Prostate gland (tissue), 2 donors: ENCODE measurements at regions not wholly inside any gene's neighbourhood (a gene's known extent, or its start where the extent isn't known, plus 50 kb on each side); places are given as distances from the start of the nearest gene placed in this dataset.

Experiments
- DNase-seq: peaks from one replicate; pipeline ENCODE4 v3.0.0-alpha.2; 2019; ENCODE audit warnings: low spot score
- H3K27ac ChIP-seq, 2 donors: fragments of 200-600 bp; sonication (generic); 2 replicates each; pipeline ENCODE4 v1.5.1; 2017 to 2019
- H3K27me3 ChIP-seq: fragments of 200-600 bp; sonication (generic); replicated peaks from 2 replicates; pipeline ENCODE4 v1.5.1; 2019; ENCODE audit not compliant: insufficient read depth
- H3K36me3 ChIP-seq, 2 donors: fragments of 200-600 bp; sonication (generic); 1 replicate in 1 of 2; 2 replicates in 1 of 2; pipeline versions ENCODE4 v1.5.1 to v1.8.1; 2017 to 2019
- H3K4me1 ChIP-seq: fragments of 200-600 bp; sonication (generic); replicated peaks from 2 replicates; pipeline ENCODE4 v1.5.1; 2019
- H3K4me3 ChIP-seq, 2 donors: fragments of 200-600 bp; sonication (generic); 2 replicates each; pipeline ENCODE4 v1.5.1; 2017 to 2019
- H3K9me3 ChIP-seq: fragments of 200-600 bp; sonication (generic); 2 replicates; pipeline ENCODE4 v1.5.1; 2017
- POLR2A ChIP-seq: fragments of 450-650 bp; IDR thresholded peaks from one replicate; pipeline ENCODE4 v1.6.1; 2016; ENCODE audit warnings: antibody characterized with exemption, mild to moderate bottlenecking
- POLR2AphosphoS5 ChIP-seq: sonication (generic); formaldehyde crosslinking; IDR thresholded peaks from one replicate; pipeline ENCODE4 v1.6.1; 2017; ENCODE audit warnings: antibody characterized with exemption
- WGBS: methylation state at CpG from one replicate; pipeline ENCODE4 v1.1.5; 2018; 5-methylcytosine and 5-hydroxymethylcytosine counted together
- intact Hi-C: fragments of 100-400 bp; cut with DNase I; formaldehyde crosslinking; loops from one replicate; pipeline ENCODE4 v1.14.2; 2022
- TF ChIP-seq, protein P1 (sequence below), 4 experiments: fragments of 200-600 bp in 2 of 4; fragments of 450-650 bp in 2 of 4; sonication (generic) in 2 of 4; IDR thresholded peaks; 1 replicate in 3 of 4; 2 replicates in 1 of 4; pipeline ENCODE4 v1.5.1; 2016 to 2019; ENCODE audit warnings: antibody characterized with exemption in 4 of 4, mild to moderate bottlenecking in 2 of 4, moderate library complexity in 2 of 4

DNA sequence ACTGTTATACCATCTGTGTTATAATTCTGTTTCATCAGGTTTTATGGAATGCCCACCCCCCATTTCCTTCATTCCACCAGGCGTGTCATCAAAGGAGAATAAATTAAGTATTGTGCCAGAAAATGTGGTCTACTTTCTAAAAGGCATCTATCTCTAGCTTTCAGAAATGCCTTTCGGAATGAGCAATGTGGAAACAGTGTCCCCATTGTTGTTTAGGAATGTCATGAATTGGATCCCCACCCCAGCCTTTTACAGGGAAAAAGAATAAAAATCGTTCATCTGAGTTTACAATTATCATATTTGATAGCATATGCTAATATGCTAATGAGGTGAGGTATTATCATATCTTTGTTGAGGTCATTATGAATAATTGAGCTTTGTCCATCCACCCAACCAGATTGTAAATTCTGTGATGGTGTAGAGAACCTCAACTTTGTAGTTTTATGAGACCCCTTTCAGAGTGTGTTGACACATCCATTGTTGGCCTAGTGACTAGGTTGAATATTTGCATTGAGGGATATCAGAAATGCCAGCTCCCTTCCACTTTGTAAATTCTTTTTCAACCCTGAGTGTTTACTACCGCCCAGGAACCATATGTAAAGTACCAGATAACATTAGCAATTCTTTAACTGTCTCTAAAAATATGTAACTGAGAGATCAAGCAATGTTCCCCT is 56.2 kb upstream of the CCDC160 start:
- intact Hi-C loops, result no loop called here
- H3K4me1 ChIP-seq, result no peaks in the 10 kb centered on the region
- WGBS, result 63% methylated on average over 4 of the region's 4 CpGs
- no peak overlapping the region for H3K4me3 ChIP-seq
- no peaks in the 10 kb centered on the region for H3K9me3 ChIP-seq
- TF ChIP-seq, protein P1, sequence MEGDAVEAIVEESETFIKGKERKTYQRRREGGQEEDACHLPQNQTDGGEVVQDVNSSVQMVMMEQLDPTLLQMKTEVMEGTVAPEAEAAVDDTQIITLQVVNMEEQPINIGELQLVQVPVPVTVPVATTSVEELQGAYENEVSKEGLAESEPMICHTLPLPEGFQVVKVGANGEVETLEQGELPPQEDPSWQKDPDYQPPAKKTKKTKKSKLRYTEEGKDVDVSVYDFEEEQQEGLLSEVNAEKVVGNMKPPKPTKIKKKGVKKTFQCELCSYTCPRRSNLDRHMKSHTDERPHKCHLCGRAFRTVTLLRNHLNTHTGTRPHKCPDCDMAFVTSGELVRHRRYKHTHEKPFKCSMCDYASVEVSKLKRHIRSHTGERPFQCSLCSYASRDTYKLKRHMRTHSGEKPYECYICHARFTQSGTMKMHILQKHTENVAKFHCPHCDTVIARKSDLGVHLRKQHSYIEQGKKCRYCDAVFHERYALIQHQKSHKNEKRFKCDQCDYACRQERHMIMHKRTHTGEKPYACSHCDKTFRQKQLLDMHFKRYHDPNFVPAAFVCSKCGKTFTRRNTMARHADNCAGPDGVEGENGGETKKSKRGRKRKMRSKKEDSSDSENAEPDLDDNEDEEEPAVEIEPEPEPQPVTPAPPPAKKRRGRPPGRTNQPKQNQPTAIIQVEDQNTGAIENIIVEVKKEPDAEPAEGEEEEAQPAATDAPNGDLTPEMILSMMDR (IDR thresholded peaks at IDR 0.05), result no peak
- TF ChIP-seq POLR2A (no peak), POLR2AphosphoS5 (no peak)
- no peak overlapping the region for H3K27ac ChIP-seq
- H3K36me3 ChIP-seq, result no peaks in the 10 kb centered on the region
- no peak for DNase-seq
- no peaks in the 10 kb centered on the region for H3K27me3 ChIP-seq

DNA sequence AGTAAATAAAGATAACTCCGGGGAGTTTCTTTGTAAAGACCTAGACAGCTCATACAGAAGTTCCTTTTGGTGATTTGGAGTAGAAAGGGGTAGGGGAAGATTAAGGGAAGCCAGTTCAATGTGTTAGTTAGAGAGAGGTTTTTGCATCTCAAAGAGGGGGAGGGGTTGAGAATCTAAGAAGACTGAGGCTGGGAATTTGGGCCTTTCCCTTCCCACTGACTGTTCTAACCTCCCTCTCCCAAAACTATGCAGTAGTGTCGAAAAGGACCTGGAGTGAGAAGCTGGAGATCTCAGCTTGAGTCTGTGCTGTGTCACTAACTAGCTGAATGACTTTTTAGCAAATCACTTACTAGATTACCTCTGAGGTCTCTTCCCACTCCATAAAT is 55.7 kb upstream of the CCDC160 start:
- H3K27ac ChIP-seq, result no peak overlapping the region
- DNase-seq, result no peak
- H3K36me3 ChIP-seq, result no peaks in the 10 kb centered on the region
- intact Hi-C loops, result no loop called here
- 78% methylated on average over 2 of the region's 2 CpGs for WGBS
- H3K27me3 ChIP-seq, result no peaks in the 10 kb centered on the region
- H3K4me1 ChIP-seq, result no peaks in the 10 kb centered on the region
- H3K4me3 ChIP-seq, result no peak overlapping the region
- H3K9me3 ChIP-seq, result no peaks in the 10 kb centered on the region
- TF ChIP-seq, protein P1 (IDR thresholded peaks at IDR 0.05), result no peak
- TF ChIP-seq POLR2AphosphoS5 (no peak), POLR2A (no peak)

DNA sequence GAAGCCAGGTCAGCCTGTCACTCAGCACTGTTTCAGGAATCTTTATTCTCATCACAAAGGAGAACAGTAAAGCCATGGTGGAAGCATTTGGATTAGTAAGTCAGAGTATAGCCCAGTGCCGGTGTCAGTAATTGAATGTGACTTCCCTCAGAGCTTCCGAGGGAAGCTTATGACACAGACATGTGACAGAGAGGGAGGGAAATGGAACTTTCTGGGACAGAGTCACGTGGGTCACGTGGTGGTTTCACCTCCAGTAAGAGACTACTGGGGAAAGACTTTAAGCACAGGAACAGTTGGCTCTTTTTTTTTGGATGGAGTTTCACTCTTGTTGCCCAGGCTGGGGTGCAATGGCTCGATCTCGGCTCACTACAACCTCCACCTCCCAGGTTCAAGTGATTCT is 53.3 kb upstream of the CCDC160 start:
- no peak for DNase-seq
- Histone ChIP-seq H3K27me3 (no peaks in the 10 kb centered on the region), H3K9me3 (no peaks in the 10 kb centered on the region), H3K27ac (no peak overlapping the region), H3K36me3 (no peaks in the 10 kb centered on the region), H3K4me3 (no peak overlapping the region), H3K4me1 (no peaks in the 10 kb centered on the region)
- WGBS, result 98% methylated on average over 6 of the region's 6 CpGs
- no peak for TF ChIP-seq POLR2AphosphoS5
- TF ChIP-seq POLR2A, result no peak
- TF ChIP-seq, protein P1 (IDR thresholded peaks at IDR 0.05), result no peak
- intact Hi-C loops, result no loop called here

DNA sequence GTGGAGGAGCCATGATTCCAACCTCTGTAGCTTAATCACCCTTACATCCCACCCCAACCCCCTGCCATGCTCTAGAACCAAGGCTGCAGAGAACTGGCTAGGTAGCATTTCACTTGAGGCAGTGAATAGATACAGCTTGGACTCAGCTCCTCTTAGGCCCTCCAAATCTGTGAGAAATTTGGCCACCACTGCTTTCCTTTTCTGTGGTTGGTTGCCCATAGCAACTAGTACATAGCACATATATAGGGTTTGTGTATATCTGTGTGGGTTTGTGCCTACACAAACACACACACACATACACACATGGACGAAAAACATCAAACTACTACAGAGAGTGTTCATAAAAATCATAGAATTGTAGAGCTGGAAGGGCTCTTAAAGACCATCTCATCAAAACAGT is 52.0 kb upstream of the CCDC160 start:
- no peaks in the 10 kb centered on the region for H3K27me3 ChIP-seq
- H3K36me3 ChIP-seq, result no peaks in the 10 kb centered on the region
- H3K4me3 ChIP-seq, result no peak overlapping the region
- intact Hi-C loops, result no loop called here
- no peaks in the 10 kb centered on the region for H3K9me3 ChIP-seq
- TF ChIP-seq POLR2AphosphoS5, result no peak
- TF ChIP-seq, protein P1 (IDR thresholded peaks at IDR 0.05), result no peak
- TF ChIP-seq POLR2A, result no peak
- H3K4me1 ChIP-seq, result no peaks in the 10 kb centered on the region
- WGBS, result 85% methylated on average over 1 of the region's 1 CpG
- H3K27ac ChIP-seq, result no peak overlapping the region
- DNase-seq, result no peak

DNA sequence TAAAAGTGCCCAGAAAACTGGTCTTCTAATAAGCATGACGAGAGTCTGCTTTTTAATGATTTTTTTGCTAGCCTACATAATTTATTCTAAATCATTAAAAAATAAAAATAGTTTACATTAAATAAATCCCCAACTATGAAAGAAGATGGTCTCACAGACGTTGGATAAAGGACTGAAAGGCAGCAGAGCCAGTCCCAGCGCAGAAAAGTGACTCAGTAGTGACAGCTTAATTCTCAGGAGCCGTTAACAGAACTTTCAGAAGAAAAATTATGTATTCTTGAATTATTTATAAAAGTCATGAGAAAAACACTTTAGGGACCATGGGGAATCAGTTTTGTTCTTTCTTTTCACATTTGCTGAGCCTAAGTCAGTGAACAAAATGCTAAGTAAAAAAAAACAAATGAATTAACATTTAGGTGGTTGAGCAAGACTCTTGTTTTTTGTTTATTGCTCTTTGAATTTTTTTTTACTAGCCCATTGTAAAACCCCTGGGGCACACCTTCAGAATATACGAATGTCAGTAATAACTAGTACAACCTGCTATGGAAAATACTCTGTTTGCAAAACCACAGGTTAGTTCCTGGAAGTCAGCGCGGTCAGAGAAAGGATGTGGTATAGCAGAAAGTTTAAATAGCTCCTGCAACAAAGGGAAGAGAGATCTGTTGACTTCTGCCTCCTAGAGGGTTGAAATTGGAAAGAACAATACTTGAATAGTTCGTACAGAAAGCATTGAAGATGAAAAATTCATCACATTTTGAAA is 50.4 kb upstream of the CCDC160 start:
- no peaks in the 10 kb centered on the region for H3K4me1 ChIP-seq
- H3K9me3 ChIP-seq, result no peaks in the 10 kb centered on the region
- intact Hi-C loops, result no loop called here
- no peak for DNase-seq
- H3K4me3 ChIP-seq, result no peak overlapping the region
- TF ChIP-seq POLR2A, result no peak
- no peak for TF ChIP-seq POLR2AphosphoS5
- TF ChIP-seq, protein P1 (IDR thresholded peaks at IDR 0.05), result no peak
- H3K27me3 ChIP-seq, result no peaks in the 10 kb centered on the region
- H3K27ac ChIP-seq, result no peak overlapping the region
- H3K36me3 ChIP-seq, result no peaks in the 10 kb centered on the region
- WGBS, result 49% methylated on average over 8 of the region's 8 CpGs
